ENCODE measurements at regions not wholly inside any gene's neighbourhood (a gene's known extent, or its start where the extent isn't known, plus 50 kb on each side); places are given as distances from the start of the nearest gene placed in this dataset.

DNA sequence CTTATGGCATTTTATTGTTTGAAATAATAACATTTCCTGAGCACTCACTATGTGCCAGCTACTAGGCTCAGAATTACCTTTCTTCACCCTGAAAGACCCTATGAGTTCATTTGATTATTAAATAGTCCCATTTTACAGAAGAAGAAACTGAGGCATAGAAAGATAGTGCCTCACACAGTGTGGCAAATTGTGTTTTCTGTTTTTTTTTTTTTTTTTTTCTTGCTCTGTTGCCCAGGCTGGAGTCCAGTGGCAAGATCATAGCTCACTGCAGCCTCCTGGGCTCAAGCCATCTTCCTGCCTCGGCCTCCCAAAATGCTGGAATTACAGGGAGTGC is 59.7 kb upstream of the PTPN1 start:
- TF ChIP-seq, protein P1, sequence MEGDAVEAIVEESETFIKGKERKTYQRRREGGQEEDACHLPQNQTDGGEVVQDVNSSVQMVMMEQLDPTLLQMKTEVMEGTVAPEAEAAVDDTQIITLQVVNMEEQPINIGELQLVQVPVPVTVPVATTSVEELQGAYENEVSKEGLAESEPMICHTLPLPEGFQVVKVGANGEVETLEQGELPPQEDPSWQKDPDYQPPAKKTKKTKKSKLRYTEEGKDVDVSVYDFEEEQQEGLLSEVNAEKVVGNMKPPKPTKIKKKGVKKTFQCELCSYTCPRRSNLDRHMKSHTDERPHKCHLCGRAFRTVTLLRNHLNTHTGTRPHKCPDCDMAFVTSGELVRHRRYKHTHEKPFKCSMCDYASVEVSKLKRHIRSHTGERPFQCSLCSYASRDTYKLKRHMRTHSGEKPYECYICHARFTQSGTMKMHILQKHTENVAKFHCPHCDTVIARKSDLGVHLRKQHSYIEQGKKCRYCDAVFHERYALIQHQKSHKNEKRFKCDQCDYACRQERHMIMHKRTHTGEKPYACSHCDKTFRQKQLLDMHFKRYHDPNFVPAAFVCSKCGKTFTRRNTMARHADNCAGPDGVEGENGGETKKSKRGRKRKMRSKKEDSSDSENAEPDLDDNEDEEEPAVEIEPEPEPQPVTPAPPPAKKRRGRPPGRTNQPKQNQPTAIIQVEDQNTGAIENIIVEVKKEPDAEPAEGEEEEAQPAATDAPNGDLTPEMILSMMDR (IDR thresholded peaks at IDR 0.05): no peak
- no peak for TF ChIP-seq POLR2A (IDR thresholded peaks at IDR 0.05)
